Urinary bladder (tissue), 3 donors: ENCODE measurements at regions not wholly inside any gene's neighbourhood (a gene's known extent, or its start where the extent isn't known, plus 50 kb on each side); places are given as distances from the start of the nearest gene placed in this dataset.
"Not testable (repeated sequence)": the region's sequence is repeated elsewhere in the genome, so short reads cannot be mapped to it uniquely, and the experiment has no call there.

Experiments used
- DNase-seq: peaks from one replicate; pipeline ENCODE4 v3.0.0-alpha.2; 2015; ENCODE audit errors: extremely low spot score
- H3K27ac ChIP-seq: one replicate; pipeline ENCODE4 v1.5.1; 2013; ENCODE audit warnings: low read depth, mild to moderate bottlenecking, moderate library complexity
- H3K36me3 ChIP-seq: one replicate; pipeline ENCODE4 v1.6.1; 2013; ENCODE audit warnings: mild to moderate bottlenecking, moderate library complexity; ENCODE audit not compliant: insufficient read depth
- H3K4me1 ChIP-seq: one replicate; pipeline ENCODE4 v1.6.1; 2013; ENCODE audit warnings: mild to moderate bottlenecking, moderate library complexity; ENCODE audit not compliant: insufficient read depth
- H3K4me3 ChIP-seq: one replicate; pipeline ENCODE4 v1.5.1; 2013; ENCODE audit warnings: low read depth, low read length
- WGBS: extraction: QIAGEN DNeasy Blood & Tissue Kit; methylation state at CpG from one replicate; pipeline ENCODE4 v1.1.7; 2013; 5-methylcytosine and 5-hydroxymethylcytosine counted together
- donor health status: healthy with polysubstance abuse.
- donor health status: healthy.

GRCh38 chr16:72729552-72729951, 318.4 kb downstream of the ZFHX3 start:
- not testable (repeated sequence) for H3K4me3 ChIP-seq, H3K27ac ChIP-seq, H3K4me1 ChIP-seq, DNase-seq, H3K36me3 ChIP-seq
- 90% methylated on average over 9 of the region's 9 CpGs for WGBS

GRCh38 chr16:72728516-72728915, 319.4 kb downstream of the ZFHX3 start:
- WGBS: 98% methylated on average over 11 of the region's 11 CpGs
- Histone ChIP-seq H3K27ac (no peak overlapping the region), H3K4me1 (no peaks in the 10 kb centered on the region), H3K4me3 (no peak overlapping the region), H3K36me3 (no peaks in the 10 kb centered on the region)
- DNase-seq: no peak

GRCh38 chr16:72727565-72727964, 320.4 kb downstream of the ZFHX3 start:
- no peak overlapping the region for H3K27ac ChIP-seq
- WGBS: 95% methylated on average over 1 of the region's 1 CpG
- no peak overlapping the region for H3K4me3 ChIP-seq
- H3K4me1 ChIP-seq: no peaks in the 10 kb centered on the region
- H3K36me3 ChIP-seq: no peaks in the 10 kb centered on the region
- DNase-seq: no peak

GRCh38 chr16:72725643-72726042, 322.3 kb downstream of the ZFHX3 start:
- WGBS: 90% methylated on average over 2 of the region's 2 CpGs
- no peaks in the 10 kb centered on the region for H3K36me3 ChIP-seq
- no peaks in the 10 kb centered on the region for H3K4me1 ChIP-seq
- DNase-seq: no peak
- no peak overlapping the region for H3K27ac ChIP-seq
- H3K4me3 ChIP-seq: no peak overlapping the region

- WGBS: 78% methylated on average over 4 of the region's 4 CpGs
- no peaks in the 10 kb centered on the region for H3K36me3 ChIP-seq
- no peak overlapping the region for H3K4me3 ChIP-seq
- H3K27ac ChIP-seq: no peak overlapping the region
- no peaks in the 10 kb centered on the region for H3K4me1 ChIP-seq
- no peak for DNase-seq
Measured at GRCh38 chr16:72723781-72724180, 324.1 kb downstream of the ZFHX3 start.

- DNase-seq: no peak
- H3K36me3 ChIP-seq: no peaks in the 10 kb centered on the region
- 71% methylated on average over 5 of the region's 5 CpGs for WGBS
- H3K27ac ChIP-seq: no peak overlapping the region
- H3K4me1 ChIP-seq: no peaks in the 10 kb centered on the region
- H3K4me3 ChIP-seq: no peak overlapping the region
Measured at GRCh38 chr16:72722552-72722951, 325.4 kb downstream of the ZFHX3 start.

GRCh38 chr16:72721981-72722380, 325.9 kb downstream of the ZFHX3 start:
- DNase-seq: no peak
- no peak overlapping the region for H3K27ac ChIP-seq
- no peaks in the 10 kb centered on the region for H3K36me3 ChIP-seq
- H3K4me1 ChIP-seq: no peaks in the 10 kb centered on the region
- WGBS: 47% methylated on average over 4 of the region's 4 CpGs
- H3K4me3 ChIP-seq: no peak overlapping the region

GRCh38 chr16:72715267-72715666, 332.7 kb downstream of the ZFHX3 start:
- H3K4me3 ChIP-seq: no peak overlapping the region
- 95% methylated on average over 1 of the region's 1 CpG for WGBS
- H3K36me3 ChIP-seq: no peaks in the 10 kb centered on the region
- H3K27ac ChIP-seq: no peak overlapping the region
- no peaks in the 10 kb centered on the region for H3K4me1 ChIP-seq
- DNase-seq: no peak

GRCh38 chr16:72711823-72712222, 336.1 kb downstream of the ZFHX3 start:
- Histone ChIP-seq H3K36me3 (no peaks in the 10 kb centered on the region), H3K27ac (no peak overlapping the region), H3K4me1 (no peaks in the 10 kb centered on the region), H3K4me3 (no peak overlapping the region)
- 99% methylated on average over 1 of the region's 1 CpG for WGBS
- DNase-seq: no peak

GRCh38 chr16:72705801-72706200, 342.1 kb downstream of the ZFHX3 start:
- no peak overlapping the region for H3K27ac ChIP-seq
- no peak for DNase-seq
- no peaks in the 10 kb centered on the region for H3K36me3 ChIP-seq
- H3K4me3 ChIP-seq: no peak overlapping the region
- 77% methylated on average over 5 of the region's 5 CpGs for WGBS
- H3K4me1 ChIP-seq: no peaks in the 10 kb centered on the region

- 82% methylated on average over 2 of the region's 2 CpGs for WGBS
- Histone ChIP-seq H3K36me3 (no peaks in the 10 kb centered on the region), H3K4me1 (no peaks in the 10 kb centered on the region), H3K4me3 (no peak overlapping the region), H3K27ac (no peak overlapping the region)
- DNase-seq: no peak
Measured at GRCh38 chr16:72704746-72705372, 343.1 kb downstream of the ZFHX3 start.

GRCh38 chr16:72689851-72690250, 358.1 kb downstream of the ZFHX3 start:
- Histone ChIP-seq H3K36me3 (no peaks in the 10 kb centered on the region), H3K27ac (no peak overlapping the region), H3K4me3 (no peak overlapping the region), H3K4me1 (no peaks in the 10 kb centered on the region)
- no peak for DNase-seq
- WGBS: 40% methylated on average over 2 of the region's 2 CpGs

GRCh38 chr16:72680732-72681131, 367.2 kb downstream of the ZFHX3 start:
- no peaks in the 10 kb centered on the region for H3K4me1 ChIP-seq
- H3K36me3 ChIP-seq: no peaks in the 10 kb centered on the region
- no peak overlapping the region for H3K4me3 ChIP-seq
- no peak for DNase-seq
- H3K27ac ChIP-seq: no peak overlapping the region
- 100% methylated on average over 2 of the region's 2 CpGs for WGBS

GRCh38 chr16:72679856-72680255, 368.1 kb downstream of the ZFHX3 start:
- Histone ChIP-seq H3K4me3 (no peak overlapping the region), H3K27ac (no peak overlapping the region), H3K4me1 (no peaks in the 10 kb centered on the region), H3K36me3 (no peaks in the 10 kb centered on the region)
- no peak for DNase-seq
